Gastrocnemius medialis (tissue), 4 donors: ENCODE measurements at regions not wholly inside any gene's neighbourhood (a gene's known extent, or its start where the extent isn't known, plus 50 kb on each side); places are given as distances from the start of the nearest gene placed in this dataset.

Experiments
- CTCF ChIP-seq, 5 experiments: fragments of 450-650 bp in 3 of 5; fragments of 200-600 bp in 2 of 5; sonication (generic) in 2 of 5; IDR thresholded peaks in 4 of 5; conservative IDR thresholded peaks in 1 of 5; 1 replicate in 4 of 5; 2 replicates in 1 of 5; pipeline ENCODE4 v1.5.1; 2016 to 2019; ENCODE audit warnings: antibody characterized with exemption in 5 of 5, mild to moderate bottlenecking in 3 of 5, moderate library complexity in 3 of 5
- POLR2A ChIP-seq, 2 donors: fragments of 450-650 bp; IDR thresholded peaks; one replicate each; pipeline ENCODE4 v1.6.1; 2017; ENCODE audit warnings: antibody characterized with exemption in 2 of 2, mild to moderate bottlenecking in 2 of 2, moderate library complexity in 2 of 2

GRCh38 chr3:145024700-145025099 lies 1053.1 kb downstream of the DIPK2A start:
- no peak for TF ChIP-seq CTCF (IDR thresholded peaks at IDR 0.05 in 4 of 5, conservative IDR thresholded peaks at IDR 0.05 in 1 of 5)
- no peak for TF ChIP-seq POLR2A (IDR thresholded peaks at IDR 0.05)
